Mammary epithelial cell (primary cell): ENCODE measurements at regions not wholly inside any gene's neighbourhood (a gene's known extent, or its start where the extent isn't known, plus 50 kb on each side); places are given as distances from the start of the nearest gene placed in this dataset.

Experiments
- CTCF ChIP-seq, 2 donors: IDR thresholded peaks in 1 of 2; conservative IDR thresholded peaks in 1 of 2; 2 replicates each; pipeline ENCODE4 v1.5.1; 2011 to 2012; ENCODE audit warnings: inconsistent platforms in 2 of 2, low read length in 2 of 2, mild to moderate bottlenecking in 2 of 2, control low read depth in 1 of 2, low read depth in 1 of 2; ENCODE audit not compliant: insufficient read depth in 1 of 2; ENCODE audit errors: extremely low read depth in 1 of 2
- EZH2 ChIP-seq: IDR thresholded peaks from 2 replicates; pipeline ENCODE4 v1.6.1; 2012; ENCODE audit warnings: low read length, inconsistent platforms, borderline replicate concordance

- TF ChIP-seq CTCF (conservative IDR thresholded peaks at IDR 0.05 in 1 of 2, IDR thresholded peaks at IDR 0.05 in 1 of 2; ENCODE audit: extremely low read depth in 1 of 2, insufficient read depth in 1 of 2, low read depth in 1 of 2, low read length in 2 of 2): no peak
- TF ChIP-seq EZH2: no peak
These were observed 160.1 kb upstream of the DPH6 start for GRCh38 chr15:35705884-35706585.
